NCI-H510A (cell line): ENCODE measurements at regions not wholly inside any gene's neighbourhood (a gene's known extent, or its start where the extent isn't known, plus 50 kb on each side); places are given as distances from the start of the nearest gene placed in this dataset.
"Not testable (repeated sequence)": the region's sequence is repeated elsewhere in the genome, so short reads cannot be mapped to it uniquely, and the experiment has no call there.

Experiments used
- DNase-seq: peaks from one replicate; lab custom pipeline; 2025; lab: John Stamatoyannopoulos, UW

GRCh38 chr6:3549314-3549940 is 92.6 kb upstream of the SLC22A23 start:
- no peak for DNase-seq

DNA sequence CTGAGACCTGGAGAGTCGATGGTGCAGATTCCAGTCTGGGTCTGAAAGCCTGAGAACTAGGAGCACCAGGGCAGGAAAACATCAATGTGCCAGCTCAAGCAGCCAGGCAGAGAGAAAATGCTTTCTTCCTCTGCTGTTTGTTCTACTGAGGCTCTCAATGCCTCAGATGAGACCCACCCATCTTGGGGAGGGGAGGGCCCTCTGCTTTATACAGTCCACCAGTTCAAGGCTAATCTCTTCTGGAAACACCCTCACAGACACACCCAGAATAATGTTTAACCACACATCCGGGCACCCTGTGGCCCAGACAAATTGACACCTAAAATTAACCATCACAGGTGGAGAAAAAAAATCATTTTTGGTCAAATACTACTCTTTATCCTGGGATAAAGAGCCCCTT is 89.3 kb upstream of the SLC22A23 start:
- DNase-seq = no peak

DNA sequence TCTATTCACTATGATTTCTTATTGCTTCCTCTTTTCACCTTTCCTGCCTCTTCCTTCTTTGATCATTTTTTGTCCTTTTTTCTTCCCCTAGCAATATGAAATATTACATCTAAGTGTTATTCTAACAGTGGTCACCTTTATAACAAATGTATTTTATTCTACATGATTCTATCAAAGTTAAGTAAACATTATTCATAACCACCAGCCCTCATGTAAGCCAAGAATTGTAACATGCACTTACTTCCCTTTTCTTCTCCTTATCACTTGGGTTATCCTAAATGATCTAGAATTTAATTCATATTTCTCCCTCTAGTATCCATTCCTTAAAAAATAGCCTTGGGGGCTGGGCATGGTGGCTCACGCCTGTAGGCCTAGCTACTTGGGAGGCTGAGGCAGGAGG is 88.3 kb upstream of the SLC22A23 start:
- no peak for DNase-seq

- DNase-seq = peak; percentile 72
Observed at GRCh38 chr6:3542032-3542640, 85.3 kb upstream of the SLC22A23 start.

DNA sequence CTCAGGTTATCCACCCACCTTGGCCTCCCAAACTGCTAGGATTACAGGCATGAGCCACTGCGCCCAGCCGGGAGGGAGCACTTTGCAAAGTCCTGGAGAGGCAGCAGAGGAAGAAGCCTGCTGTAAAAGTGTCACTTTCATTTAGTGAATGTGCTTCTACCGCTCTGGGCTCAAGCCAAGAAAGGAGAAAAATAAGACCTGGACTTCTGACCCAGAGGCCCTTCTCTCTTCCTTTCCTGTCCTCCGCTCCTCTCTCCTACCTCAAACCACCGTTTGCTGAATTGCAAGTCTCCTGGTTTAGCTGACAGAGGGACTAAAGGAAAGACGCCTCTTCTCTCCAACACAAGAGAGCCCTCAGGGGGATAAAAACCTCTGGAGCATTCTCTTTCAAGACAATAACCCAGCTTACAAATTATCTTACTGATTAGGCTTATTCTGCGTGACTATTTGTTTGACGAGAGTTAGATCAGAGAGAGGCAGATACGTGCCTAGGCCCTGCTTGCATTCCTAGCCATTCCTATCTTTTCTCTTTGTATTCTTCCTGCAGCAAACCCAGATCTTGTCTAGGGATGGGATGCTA is 84.2 kb upstream of the SLC22A23 start:
- DNase-seq = no peak

GRCh38 chr6:3540253-3540820 is 83.5 kb upstream of the SLC22A23 start:
- DNase-seq = no peak

- DNase-seq = no peak
Observed at GRCh38 chr6:3538536-3538935, 81.7 kb upstream of the SLC22A23 start.

DNA sequence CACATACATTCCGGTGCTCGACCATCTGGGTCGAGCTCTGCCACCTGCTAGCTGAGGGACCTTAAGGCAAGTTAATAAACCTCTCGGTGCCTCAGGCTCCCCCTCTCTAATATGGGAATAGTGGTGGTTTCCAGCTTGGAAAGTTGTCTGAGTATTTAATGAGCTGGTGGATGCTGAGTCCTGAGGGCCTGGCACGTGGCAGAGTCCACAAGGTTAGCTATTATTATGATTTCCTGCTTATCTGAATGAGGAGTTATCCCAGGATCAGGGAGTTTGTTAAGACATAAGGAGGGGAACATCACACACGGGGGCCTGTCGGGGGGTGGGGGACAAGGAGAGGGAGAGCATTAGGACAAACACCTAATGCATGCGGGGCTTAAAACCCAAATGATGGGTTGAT is 80.1 kb upstream of the SLC22A23 start:
- no peak for DNase-seq

GRCh38 chr6:3535776-3536435 is 79.1 kb upstream of the SLC22A23 start:
- no peak for DNase-seq

DNA sequence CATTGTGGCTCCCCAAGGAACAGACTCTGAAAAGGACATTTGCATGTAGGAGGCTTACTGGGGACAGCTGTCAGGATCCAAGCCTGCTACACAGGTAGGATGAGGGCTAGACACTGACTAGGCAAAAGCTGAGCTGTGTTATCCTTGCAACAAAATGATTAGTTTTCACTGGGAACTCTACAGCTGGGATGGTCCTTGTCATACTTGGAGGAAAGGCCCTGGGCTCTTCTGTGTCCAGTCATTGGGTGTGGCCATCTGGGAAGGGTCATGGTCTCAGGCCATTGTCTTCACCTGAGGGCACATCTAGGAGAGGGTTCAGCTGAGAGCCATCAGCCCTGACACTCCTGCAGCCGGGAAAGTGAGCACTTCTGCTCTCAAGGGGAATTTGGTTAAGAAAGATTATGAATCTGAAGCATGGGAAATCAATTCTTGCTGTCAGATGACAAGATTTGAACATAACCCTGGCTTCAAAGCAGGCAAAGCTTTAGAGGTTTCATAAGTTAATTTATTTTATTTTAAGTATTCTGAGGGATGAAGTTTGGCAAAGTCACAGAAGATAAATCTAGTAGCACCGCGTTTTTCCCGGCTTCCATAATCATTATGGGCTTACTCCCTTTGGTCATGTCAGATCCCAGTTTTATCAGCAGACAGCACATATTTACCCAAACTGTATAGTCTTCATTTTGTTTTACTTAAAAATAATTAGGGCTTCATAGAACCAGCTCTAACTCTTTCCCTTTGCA is 78.4 kb upstream of the SLC22A23 start:
- no peak for DNase-seq

DNA sequence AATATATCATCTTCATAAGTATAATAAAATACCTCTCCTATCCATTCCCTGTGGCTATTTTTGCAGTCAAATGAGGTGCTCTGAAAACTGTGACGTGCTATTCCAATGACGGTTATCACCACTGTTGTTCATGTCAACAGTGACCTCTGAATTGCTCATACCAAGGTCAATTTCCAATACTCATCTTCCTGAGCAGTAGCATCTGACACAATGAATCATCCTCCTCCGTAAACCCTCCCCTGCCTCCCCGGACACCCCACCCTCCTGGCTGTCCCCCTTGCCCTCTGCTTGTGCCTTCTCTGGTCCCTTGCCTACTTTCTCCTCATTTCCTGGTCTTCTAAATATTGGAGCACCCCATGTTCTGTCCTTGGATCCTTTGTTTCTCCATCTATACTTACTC is 77.7 kb upstream of the SLC22A23 start:
- no peak for DNase-seq

- no peak for DNase-seq
Observed at GRCh38 chr6:3533981-3534380, 77.1 kb upstream of the SLC22A23 start.

DNA sequence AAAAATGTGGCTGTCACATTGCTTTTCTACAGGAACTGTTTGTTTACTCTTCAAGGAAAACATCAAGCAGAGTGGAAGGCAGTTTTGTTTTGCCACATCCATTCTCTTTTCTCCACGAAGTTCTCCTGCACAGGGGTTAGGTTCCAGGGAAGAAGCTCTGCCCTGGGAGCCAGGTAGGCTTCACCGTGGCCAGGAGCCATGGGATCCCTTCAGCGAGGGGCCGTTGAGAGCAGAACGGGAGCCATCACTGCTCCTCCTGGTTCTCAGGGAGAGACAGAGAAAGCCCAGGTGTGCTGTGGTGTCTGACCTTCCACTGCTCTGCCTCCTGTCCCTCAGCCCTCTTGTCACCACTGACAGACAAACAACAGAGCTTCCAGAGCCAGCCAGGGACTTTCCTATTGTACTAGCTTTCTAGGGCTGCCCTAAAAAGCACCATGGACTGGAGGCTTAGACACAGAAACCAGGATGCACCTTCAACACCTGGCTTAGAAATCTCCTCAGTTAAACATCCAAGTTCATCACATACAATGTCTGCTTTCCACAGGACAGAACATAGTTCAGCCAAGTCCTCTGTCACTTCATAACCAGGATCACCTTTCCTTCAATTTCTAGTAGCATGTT is 75.6 kb upstream of the SLC22A23 start:
- no peak for DNase-seq

GRCh38 chr6:3531481-3531880 is 74.6 kb upstream of the SLC22A23 start:
- DNase-seq = no peak

GRCh38 chr6:3530515-3530914 is 73.7 kb upstream of the SLC22A23 start:
- no peak for DNase-seq

GRCh38 chr6:3529721-3530120 is 72.9 kb upstream of the SLC22A23 start:
- DNase-seq = no peak

- no peak for DNase-seq
Observed at GRCh38 chr6:3529232-3529631, 72.4 kb upstream of the SLC22A23 start.

GRCh38 chr6:3528081-3528671 is 71.3 kb upstream of the SLC22A23 start:
- DNase-seq = not testable (repeated sequence)

GRCh38 chr6:3527651-3527977 is 70.8 kb upstream of the SLC22A23 start:
- DNase-seq = no peak

DNA sequence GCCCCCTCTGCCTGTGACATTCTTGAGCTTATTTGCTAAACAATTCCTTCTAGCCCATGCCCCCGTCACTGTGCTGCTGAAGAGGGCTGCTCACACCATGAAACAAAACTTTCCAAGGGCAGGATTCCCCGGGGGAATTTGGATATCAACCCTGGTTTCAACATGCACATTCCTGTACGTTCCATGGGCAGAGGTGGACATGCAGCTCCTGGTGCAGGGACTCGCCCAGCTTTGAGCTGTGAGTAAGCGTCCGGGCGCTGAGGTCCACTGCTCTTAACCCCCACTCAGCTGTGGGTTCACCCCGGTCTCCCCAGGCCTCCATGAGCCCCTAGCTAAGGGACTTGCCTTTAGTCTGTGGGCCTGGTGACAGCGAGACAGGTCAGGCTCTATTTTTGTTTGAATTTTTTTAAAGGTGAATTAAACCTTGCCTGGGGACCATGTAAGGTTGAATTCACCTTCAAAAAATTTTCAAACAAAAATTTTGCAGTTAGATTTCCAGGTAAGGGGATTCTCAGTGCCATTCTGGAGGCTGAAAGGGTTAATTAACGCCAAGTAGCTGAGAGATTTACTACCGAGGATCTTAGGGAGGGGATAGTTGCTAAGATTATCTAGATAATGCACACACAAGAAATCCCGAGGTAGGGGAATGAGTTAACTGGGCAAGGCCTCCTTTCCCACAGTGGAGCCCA is 70.3 kb upstream of the SLC22A23 start:
- no peak for DNase-seq

DNA sequence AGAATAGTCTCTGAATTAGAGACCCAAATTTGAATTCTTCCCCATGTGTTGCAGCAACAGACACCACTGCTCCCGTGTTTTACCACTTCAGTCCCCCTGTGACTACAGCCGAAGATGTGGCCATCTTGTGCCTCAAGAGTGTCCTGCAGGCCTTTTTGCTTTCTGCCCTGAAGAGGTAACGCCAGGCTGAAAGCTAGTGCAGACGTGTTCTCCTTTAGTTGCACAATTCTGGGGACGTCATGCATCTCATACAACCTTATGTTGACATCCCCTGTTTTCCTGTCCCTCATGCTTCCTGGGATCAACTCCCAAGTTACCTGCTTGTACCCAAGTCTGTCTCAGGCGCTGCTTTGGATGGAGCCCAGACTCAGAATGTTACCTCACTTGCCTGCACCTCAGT is 69.1 kb upstream of the SLC22A23 start:
- DNase-seq = no peak
